GM21619 (cell line): ENCODE measurements at regions not wholly inside any gene's neighbourhood (a gene's known extent, or its start where the extent isn't known, plus 50 kb on each side); places are given as distances from the start of the nearest gene placed in this dataset.
"Not testable (repeated sequence)": the region's sequence is repeated elsewhere in the genome, so short reads cannot be mapped to it uniquely, and the experiment has no call there.

Experiments used
- ATAC-seq: cut with Tn5 transposase; IDR thresholded peaks from one replicate; pipeline ENCODE4 v1.9.1; 2021; ENCODE audit not compliant: unreplicated experiment

DNA sequence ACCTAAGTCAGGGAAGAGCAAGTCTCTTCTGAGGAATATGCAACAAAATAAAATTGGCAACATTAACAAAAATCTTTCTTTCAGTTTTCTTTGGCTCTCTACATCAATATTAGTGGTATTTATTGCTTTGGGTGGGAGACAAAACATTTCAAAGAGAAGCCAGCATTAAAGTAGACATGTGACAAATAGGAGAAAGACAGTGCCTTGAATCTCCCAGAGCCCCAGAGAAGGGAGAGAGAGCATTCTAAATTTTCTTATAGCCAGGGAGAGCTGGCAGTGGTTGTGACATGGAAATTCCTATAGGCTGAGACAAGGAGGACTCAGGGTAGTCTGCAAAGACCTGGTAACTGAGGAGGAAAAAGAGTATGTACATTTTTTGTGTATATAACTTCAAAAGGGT, 79.4 kb upstream of the NREP start:
- ATAC-seq = no peak

DNA sequence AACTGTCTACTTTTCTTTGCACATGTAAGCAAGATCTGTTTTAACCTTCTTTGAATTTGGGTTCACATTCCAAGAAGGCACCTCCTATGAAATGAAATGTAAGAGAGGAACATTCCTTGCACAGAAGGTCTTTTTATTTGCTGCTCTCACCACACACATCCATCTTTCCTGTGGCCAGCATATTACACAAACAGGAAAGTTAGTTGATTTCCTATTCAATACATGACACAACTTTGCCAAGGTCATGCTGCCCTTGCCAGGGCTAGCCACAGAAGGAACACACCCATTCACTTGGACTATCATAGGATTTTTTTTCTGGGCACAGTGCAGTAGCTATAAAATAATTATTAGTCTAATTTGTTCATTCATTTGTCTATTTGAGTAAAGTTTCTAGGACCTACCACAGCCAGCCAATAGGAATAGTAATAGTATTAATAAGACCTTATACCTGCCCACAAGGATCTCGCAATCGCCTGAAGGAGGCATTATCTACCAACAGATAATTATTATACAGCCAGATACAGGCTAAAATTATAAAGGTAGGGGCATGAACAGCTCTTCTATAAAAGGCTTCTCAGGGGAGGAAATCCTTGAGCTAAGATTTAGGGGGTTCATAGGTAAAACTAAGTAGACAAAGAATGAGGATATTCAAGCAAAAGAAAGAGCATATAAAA, 78.1 kb upstream of the NREP start:
- ATAC-seq = no peak

DNA sequence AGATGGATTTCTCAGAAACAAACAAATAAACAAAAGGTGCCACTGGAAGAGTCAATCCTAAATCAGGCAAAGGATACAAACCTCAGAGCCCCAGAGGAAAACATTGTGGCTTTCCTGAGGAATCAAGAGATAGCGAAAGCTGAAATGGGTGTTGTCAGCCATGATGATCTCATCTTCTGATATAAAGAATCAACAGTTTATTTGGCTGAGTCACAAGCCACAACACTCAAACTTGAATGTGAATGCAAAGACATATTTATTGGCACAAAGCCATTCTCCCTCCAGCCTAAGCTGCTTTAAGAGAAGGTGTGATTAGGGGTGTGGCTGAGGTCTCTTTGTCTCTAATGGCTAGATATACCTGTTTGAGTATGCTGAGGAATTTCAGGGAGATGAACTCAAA, 73.3 kb upstream of the NREP start:
- no peak for ATAC-seq

DNA sequence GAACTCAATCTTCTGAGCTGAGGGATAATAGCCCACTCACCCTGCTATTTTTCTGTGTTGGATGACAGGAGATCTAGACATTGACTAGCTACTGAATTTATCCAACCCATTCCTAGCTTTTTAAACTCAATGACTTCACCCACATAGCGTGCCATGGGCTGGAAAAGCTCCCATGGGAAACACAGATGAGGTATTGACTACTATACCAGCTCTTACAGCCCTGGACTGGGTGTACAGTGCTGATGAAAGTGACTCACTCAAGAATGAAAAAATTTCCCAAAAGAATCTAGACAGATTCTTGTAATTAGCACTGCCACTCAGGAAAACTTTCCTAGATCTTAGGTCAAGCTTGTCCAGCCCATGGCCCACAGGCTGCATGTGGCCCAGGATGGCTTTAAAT, 72.7 kb upstream of the NREP start:
- no peak for ATAC-seq

DNA sequence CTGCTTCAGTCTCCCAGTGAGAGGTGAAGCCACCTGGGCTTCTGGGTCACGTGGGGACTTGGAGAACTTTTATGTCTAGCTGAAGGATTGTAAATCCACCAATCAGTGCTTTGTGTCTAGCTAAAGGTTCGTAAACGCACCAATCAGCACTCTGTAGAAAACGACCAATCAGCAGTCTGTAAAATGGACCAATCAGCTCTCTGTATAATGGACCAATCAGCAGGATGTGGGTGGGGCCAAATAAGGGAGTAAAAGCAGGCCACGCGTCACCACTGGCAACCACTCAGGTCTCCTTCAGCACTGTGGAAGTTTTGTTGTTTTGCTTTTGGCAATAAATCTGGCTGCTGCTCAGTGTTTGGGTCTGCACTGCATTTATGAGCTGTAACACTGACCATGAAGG, 69.1 kb upstream of the NREP start:
- no peak for ATAC-seq

DNA sequence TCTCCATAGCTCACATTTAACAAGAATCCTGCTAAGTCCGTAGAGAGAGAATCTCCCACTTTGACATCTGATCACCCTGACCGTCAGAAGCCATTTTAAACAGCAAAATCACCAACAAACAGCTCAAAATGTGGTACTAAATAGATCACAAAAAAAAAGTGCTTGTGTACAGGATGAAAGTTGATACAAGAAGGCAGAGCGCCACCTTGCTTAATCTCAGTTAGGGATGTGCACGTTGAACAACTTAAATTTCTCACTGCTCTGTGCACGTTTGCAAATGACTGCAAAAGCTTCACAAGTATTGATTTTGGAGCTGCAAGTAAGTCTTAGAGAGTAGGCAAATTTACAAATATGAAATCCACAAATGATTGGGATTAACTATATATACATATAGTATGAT, 63.1 kb upstream of the NREP start:
- no peak for ATAC-seq

DNA sequence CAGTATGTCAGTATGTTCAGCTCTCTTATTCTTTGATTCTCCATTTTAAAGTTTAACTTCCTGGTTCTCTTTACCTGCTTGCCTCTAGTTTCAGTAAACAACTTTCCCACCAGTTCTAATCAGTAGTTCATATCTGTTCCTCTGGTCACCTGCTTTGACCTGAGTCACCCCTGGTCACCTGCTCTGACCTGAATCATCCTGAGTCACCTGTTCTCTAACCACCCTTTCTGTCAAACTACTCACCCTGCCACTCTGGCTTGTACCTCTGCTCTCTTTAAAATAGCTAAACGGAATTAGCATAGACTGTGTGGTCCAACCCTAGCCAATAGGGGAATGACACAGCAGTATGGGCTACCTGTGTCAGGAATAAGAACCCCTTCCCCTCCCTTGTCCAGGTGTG, 62.0 kb upstream of the NREP start:
- ATAC-seq = not testable (repeated sequence)

DNA sequence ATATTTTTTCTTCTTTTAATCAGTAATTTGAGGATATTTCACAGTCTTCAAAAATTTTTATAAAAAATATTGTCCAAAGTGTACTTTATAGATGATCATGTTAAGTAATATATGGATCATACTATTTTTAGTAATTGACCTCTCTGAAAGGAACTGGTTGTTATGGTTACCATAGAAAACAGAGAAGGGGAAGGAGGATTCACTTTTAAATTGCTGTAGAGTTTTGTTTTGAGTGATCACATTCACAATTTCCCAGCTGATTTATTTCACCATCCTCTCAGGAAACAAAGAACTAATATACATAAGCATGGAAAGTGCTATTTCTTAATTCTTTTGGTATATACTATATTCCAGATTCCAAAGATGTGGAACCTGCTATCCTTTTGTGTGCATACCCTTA, 56.5 kb upstream of the NREP start:
- no peak for ATAC-seq

DNA sequence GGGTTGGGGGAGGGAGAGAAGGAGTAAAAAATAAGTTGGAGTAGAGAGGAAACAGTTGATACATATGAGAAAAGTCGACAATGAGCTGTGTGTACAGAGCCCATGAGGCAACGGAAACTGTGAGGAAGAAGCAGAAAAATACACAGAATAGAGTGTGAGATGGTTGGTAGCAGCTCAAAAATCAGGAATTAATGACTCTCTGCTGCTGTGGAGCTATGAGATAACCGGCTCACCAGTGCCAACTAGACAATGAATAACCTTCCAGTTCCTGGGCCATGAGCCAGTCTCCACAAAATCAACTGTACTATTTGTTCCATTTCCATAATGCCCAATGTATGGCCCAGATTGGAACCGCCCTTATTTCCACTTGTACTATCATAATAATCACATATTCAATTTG, 53.1 kb upstream of the NREP start:
- no peak for ATAC-seq
